B cell (primary cell): ENCODE measurements at regions not wholly inside any gene's neighbourhood (a gene's known extent, or its start where the extent isn't known, plus 50 kb on each side); places are given as distances from the start of the nearest gene placed in this dataset.

Experiments
- EZH2 ChIP-seq: IDR thresholded peaks from 2 replicates; pipeline ENCODE4 v1.6.1; 2012; ENCODE audit warnings: borderline replicate concordance, low read depth, mild to moderate bottlenecking, moderate library complexity, low read length; ENCODE audit not compliant: insufficient read depth, poor library complexity, severe bottlenecking
- TF ChIP-seq, protein P1 (sequence below): fragments of 200-600 bp; IDR thresholded peaks from one replicate; pipeline ENCODE4 v1.8.0; 2022; ENCODE audit warnings: antibody characterized with exemption, mild to moderate bottlenecking

DNA sequence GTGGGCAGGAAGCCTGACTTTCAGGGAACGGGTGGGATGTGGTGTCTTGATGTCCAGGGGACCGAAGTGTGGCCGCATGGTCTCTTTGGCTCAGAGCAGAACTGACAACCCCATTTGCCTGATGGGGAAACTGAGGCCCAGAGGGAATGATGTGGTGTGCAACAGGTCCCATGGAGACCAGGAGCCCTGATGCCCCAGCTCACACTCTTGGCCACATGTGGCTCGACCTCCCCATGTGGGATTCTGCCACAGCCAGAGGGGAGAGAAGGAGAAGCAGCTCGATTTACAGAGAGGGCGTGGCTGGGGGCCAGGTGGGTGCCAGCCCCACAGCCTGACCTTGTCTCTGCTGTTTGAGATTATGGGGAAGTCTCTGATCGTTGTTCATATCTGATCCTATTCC, 128.1 kb downstream of the TEX29 start:
- TF ChIP-seq, protein P1, sequence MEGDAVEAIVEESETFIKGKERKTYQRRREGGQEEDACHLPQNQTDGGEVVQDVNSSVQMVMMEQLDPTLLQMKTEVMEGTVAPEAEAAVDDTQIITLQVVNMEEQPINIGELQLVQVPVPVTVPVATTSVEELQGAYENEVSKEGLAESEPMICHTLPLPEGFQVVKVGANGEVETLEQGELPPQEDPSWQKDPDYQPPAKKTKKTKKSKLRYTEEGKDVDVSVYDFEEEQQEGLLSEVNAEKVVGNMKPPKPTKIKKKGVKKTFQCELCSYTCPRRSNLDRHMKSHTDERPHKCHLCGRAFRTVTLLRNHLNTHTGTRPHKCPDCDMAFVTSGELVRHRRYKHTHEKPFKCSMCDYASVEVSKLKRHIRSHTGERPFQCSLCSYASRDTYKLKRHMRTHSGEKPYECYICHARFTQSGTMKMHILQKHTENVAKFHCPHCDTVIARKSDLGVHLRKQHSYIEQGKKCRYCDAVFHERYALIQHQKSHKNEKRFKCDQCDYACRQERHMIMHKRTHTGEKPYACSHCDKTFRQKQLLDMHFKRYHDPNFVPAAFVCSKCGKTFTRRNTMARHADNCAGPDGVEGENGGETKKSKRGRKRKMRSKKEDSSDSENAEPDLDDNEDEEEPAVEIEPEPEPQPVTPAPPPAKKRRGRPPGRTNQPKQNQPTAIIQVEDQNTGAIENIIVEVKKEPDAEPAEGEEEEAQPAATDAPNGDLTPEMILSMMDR: no peak
- no peak for TF ChIP-seq EZH2
